ENCODE measurements at regions not wholly inside any gene's neighbourhood (a gene's known extent, or its start where the extent isn't known, plus 50 kb on each side); places are given as distances from the start of the nearest gene placed in this dataset.
A peak's percentile ranks its signal among the peaks of the same experiment; 100 is the strongest.
"Not testable (repeated sequence)": the region's sequence is repeated elsewhere in the genome, so short reads cannot be mapped to it uniquely, and the experiment has no call there.

- DNase-seq (ENCODE audit: low read depth, low spot score), result no peak
Measured at GRCh38 chr9:10835791-10836463, 223.1 kb upstream of the PTPRD start.

DNA sequence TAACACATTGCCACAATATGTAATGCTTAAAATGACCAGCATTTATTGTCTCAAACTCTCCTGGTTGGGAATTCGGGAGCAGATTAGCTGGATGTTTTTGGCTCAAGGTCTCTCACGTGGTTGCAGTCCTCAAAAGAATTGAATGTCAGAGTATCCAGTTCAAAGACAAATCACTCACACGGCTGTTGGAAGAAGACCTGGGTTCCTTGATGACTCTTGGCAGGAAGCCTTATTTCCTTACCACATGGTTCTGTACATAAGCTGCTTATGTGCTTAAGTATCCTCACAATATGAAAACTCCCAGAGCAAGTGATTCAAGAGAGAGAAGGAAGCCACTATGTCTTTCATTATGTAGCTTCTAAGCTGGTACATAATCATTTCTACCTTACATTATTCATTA, 230.3 kb upstream of the PTPRD start:
- no peak for DNase-seq (ENCODE audit: low read depth, low spot score)

DNA sequence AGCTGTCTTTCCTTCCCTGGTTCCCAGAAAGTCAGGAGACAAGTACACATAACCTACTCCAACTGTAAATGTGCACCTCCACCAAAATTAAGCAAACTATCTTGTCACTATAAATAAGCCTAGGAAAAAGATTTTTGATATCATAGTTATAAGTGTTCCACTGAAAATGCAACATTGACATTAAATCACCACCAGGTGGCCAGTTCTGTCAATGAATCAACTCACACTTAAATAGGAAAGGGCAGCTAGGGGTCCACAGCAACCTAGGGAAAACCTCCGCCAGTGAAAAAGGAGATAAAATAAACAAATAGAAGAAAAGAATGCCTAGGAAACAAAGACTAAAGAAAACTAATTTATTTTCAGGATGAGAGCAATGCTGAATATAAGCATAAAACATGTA, 243.0 kb upstream of the PTPRD start:
- DNase-seq (ENCODE audit: low read depth, low spot score), result peak; percentile 0

DNA sequence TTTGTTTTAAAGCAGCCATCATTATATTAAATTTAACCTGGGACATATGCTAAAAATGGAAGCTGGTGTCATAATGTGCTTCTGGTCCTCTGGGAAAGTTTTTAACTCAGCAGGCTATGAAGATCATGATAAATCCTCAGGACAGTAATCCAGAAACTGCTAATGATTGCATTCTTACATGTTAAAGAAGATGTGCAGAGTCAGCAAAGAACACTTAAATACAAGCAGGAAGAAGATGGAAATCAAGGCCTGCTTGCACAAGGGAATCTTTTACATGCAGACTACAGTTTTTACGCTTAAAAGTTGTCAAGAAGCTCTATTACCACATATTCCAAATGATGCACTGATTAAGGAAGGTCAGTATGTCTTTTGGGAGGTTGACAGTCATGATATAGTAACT, 246.0 kb upstream of the PTPRD start:
- no peak for DNase-seq (ENCODE audit: low read depth, low spot score)

GRCh38 chr9:10863476-10863875, 250.7 kb upstream of the PTPRD start:
- no peak for DNase-seq (ENCODE audit: low read depth, low spot score)

GRCh38 chr9:10867194-10867593, 254.4 kb upstream of the PTPRD start:
- DNase-seq (ENCODE audit: low read depth, low spot score), result no peak

DNA sequence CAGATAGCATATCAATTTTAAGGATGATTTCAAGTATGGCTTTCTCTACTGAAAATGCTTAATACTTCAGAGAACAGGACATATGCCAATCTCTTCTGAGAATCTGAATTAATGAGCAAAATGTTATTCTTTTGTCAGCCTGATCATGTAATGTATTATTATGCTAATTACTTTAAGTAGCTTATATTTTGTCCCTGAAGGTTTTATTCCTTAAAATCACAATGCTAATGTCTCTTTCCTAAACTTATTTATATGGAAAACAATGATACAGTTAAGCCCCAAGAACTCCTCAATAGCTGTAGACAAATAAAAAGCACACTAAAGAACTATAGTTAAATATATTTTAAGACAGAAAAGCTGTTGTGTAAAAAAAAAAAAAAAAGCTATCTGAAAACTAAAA, 256.9 kb upstream of the PTPRD start:
- DNase-seq (ENCODE audit: low read depth, low spot score), result no peak

DNA sequence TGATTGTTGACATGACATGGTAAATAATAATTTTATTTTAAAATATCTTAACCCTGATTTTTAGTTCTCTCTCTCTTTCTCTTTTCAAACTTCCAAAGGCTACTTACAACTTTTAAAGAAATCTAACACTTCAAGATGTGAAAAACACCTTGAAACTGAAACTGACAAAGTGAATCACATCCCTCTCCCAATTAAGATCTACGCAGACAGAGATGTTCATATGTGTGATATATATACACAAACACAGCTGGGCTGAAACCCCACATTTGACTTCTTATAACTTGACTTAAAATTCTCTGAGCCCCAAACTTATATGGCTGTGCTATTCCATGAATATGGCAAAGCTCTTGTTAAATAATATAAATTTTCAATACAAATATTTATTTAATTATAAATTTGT, 261.2 kb upstream of the PTPRD start:
- DNase-seq (ENCODE audit: low read depth, low spot score), result no peak

DNA sequence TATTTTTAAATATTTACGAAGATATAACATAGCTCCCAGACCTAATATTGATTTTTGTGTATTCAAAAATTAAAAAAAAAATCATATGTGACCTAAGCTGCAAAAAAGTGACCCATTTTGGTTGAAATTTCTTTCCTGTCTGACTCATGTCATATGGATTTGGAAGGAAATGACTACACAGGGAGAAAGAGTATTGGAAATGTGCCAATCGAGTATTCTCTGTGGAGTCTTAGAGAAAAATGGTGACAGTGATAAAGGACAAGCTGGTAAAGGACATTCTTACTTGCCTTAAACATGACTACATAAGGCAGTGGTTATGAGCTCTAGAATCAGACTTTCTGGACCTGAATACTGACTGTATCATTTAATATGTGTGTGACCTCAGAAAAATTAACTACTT, 262.9 kb upstream of the PTPRD start:
- DNase-seq (ENCODE audit: low read depth, low spot score), result no peak

DNA sequence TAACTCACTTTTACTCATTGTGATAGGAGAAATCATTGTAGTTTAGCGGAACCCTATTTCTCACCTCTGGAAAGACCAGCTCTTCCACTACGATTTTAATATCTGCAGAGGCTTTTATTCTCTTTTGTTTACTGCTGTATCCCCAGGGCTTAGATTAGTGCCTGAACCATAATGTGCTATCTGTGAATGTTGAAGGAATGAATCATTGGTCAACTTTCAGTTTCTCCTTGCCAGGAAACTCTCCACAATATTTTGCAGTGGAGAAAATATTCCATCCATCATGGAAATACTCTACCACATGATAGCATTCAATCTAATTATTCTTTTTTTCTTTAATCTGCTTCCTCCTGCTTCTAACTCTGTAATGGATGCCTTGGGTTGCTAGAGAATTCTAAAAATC, 263.5 kb upstream of the PTPRD start:
- peak; percentile 7 for DNase-seq (ENCODE audit: low read depth, low spot score)

DNA sequence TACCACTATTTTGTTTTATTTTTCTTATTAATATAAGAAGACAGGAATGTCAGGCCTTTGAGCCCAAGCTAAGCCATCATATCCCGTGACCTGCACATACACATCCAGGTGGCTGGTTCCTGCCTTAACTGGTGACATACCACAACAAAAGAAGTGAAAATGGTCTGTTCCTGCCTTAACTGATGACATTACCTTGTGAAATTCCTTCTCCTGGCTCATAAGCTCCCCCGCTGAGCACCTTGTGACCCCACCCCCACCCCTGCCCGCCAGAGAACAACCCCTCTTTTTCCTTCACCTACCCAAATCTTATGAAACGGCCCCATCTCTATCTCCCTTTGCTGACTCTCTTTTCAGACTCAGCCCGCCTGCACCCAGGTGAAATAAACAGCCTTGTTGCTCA, 277.5 kb upstream of the PTPRD start:
- DNase-seq (ENCODE audit: low read depth, low spot score), result not testable (repeated sequence)

GRCh38 chr9:10899509-10899908, 286.7 kb upstream of the PTPRD start:
- DNase-seq (ENCODE audit: low read depth, low spot score), result no peak

- DNase-seq (ENCODE audit: low read depth, low spot score), result no peak
Measured at GRCh38 chr9:10903969-10904368, 291.2 kb upstream of the PTPRD start.

DNA sequence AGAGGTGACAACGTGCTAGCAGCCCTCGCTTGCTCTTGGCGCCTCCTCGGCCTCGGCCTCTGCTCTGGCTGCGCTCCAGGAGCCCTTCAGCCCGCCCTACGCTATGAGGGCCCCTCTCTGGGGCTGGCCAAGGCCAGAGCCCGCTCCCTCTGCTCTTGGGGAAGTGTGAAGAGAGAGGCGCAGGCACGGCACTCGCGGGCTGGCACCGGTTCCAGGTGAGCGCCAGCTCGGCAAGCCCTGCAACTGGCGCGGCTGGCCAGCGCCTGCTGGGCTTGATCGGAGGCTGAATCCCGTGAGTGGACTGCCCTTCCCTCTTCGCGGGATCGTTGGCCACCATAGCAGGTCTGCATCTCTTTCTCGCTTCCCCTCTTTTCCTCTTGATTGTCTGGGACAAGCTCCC, 298.0 kb upstream of the PTPRD start:
- no peak for DNase-seq (ENCODE audit: low read depth, low spot score)

DNA sequence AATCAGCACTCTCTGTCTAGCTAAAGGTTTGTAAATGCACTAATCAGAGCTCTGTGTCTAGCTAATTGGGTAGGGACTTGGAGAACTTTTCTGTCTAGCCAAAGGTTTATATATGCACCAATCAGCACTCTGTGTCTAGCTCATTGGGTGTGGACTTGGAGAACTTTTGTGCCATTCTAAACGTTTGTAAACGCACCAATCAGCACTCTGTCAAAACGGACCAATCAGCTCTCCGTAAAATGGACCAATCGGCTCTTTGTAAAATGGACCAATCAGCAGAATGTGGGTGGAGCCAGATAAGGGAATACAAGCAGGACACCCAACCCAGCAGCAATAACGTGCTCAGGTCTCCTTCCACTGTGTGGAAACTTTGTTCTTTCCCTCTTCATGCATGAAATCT, 298.6 kb upstream of the PTPRD start:
- DNase-seq (ENCODE audit: low read depth, low spot score), result no peak

GRCh38 chr9:10917001-10917400, 304.2 kb upstream of the PTPRD start:
- no peak for DNase-seq (ENCODE audit: low read depth, low spot score)

- no peak for DNase-seq (ENCODE audit: low read depth, low spot score)
Measured at GRCh38 chr9:10921671-10922070, 308.9 kb upstream of the PTPRD start.

DNA sequence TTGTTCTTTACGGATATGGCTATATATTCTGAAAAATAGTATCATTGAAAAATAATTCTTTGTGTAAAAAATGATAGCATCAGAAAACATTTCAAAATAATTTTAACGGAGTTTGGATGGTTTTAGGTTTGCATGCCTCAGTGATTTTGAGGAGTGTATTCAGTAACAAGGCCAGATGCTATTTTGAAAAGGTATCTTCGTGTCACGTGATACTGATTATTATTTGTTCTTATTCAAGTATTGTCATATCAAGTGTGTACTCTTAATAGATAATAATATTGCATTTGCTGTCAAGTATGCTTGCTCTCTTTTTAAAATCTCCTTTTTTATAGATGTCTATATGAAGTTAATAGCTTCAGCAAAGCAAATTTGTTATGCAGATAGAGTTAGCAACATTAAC, 313.1 kb upstream of the PTPRD start:
- no peak for DNase-seq (ENCODE audit: low read depth, low spot score)

DNA sequence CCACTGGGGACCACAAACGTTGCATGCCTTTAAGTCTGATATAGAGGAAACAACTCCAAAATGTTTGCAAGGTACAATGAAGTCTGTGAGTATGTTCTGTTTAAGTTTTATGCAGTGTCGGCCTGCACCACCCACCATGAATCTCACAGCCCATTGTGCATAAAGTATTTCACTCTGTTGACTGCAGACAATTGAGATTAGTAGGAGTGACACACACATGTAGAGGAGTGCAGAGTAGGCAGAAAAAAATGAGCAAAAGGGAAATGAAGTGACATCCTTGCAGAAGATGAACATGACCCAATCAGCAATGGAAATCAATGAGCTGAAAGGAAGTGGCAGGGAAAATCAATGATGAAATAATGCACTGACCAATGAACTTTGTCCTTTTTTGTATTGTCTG, 315.6 kb upstream of the PTPRD start:
- no peak for DNase-seq (ENCODE audit: low read depth, low spot score)

- no peak for DNase-seq (ENCODE audit: low read depth, low spot score)
Measured at GRCh38 chr9:10930081-10930480, 317.3 kb upstream of the PTPRD start.

- no peak for DNase-seq (ENCODE audit: low read depth, low spot score)
Measured at GRCh38 chr9:10946676-10947410, 334.0 kb upstream of the PTPRD start.

- DNase-seq (ENCODE audit: low read depth, low spot score), result no peak
Measured at GRCh38 chr9:10957878-10958277, 345.1 kb upstream of the PTPRD start.

GRCh38 chr9:10961883-10962282, 349.1 kb upstream of the PTPRD start:
- DNase-seq (ENCODE audit: low read depth, low spot score), result no peak

DNA sequence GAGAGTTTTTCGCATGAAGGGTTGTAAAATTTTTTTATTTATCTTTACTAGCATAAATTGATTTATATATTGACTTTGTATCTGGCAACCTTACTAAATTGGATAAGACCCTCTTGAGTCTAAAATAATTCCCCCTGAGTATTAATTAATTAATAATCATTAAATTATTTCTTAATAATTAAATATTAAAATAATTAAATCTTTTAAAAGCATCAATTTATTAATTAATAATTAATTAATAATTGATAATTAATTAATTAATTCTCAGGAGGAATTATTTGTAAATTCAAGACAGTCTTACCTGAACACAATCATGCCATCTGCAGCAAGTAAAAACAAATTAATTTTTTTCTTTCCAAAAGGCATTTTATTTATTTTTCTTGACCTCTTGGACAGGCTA, 370.4 kb upstream of the PTPRD start:
- no peak for DNase-seq (ENCODE audit: low read depth, low spot score)
